HG02610 (cell line): ENCODE measurements at regions not wholly inside any gene's neighbourhood (a gene's known extent, or its start where the extent isn't known, plus 50 kb on each side); places are given as distances from the start of the nearest gene placed in this dataset.

Source experiments
- ATAC-seq: cut with Tn5 transposase; IDR thresholded peaks from one replicate; pipeline ENCODE4 v1.9.1; 2021; ENCODE audit warnings: mild to moderate bottlenecking, moderate library complexity; ENCODE audit not compliant: unreplicated experiment

- ATAC-seq = peak; percentile 53
Observed at GRCh38 chr6:26304797-26305640, 60.0 kb upstream of the BTN3A2 start.

- no peak for ATAC-seq
Observed at GRCh38 chr6:26305641-26305969, 59.4 kb upstream of the BTN3A2 start.

- no peak for ATAC-seq
Observed at GRCh38 chr6:26306232-26306631, 58.8 kb upstream of the BTN3A2 start.

GRCh38 chr6:26307850-26308249 lies 57.1 kb upstream of the BTN3A2 start:
- ATAC-seq = no peak

DNA sequence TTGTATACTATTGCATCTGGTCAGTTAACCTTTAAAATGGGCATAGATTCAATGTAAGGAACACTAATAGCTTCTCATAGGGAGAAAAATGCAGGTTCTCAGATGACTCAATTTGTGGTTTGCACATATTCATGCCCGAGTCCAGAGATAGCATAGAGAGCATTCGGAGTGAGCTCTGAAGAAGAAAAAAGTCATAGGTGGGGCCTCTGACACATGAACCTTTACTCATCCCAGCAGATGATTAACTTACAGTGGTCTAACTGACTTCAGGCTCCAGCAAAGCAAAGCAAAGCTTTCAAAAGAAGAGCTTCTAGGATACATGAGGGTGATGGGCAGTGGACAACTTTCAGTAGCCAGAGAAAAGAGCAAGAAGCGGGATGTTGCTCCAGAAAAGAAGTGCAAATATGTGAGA lies 55.3 kb upstream of the BTN3A2 start:
- no peak for ATAC-seq

GRCh38 chr6:26311012-26311384 lies 54.0 kb upstream of the BTN3A2 start:
- no peak for ATAC-seq

DNA sequence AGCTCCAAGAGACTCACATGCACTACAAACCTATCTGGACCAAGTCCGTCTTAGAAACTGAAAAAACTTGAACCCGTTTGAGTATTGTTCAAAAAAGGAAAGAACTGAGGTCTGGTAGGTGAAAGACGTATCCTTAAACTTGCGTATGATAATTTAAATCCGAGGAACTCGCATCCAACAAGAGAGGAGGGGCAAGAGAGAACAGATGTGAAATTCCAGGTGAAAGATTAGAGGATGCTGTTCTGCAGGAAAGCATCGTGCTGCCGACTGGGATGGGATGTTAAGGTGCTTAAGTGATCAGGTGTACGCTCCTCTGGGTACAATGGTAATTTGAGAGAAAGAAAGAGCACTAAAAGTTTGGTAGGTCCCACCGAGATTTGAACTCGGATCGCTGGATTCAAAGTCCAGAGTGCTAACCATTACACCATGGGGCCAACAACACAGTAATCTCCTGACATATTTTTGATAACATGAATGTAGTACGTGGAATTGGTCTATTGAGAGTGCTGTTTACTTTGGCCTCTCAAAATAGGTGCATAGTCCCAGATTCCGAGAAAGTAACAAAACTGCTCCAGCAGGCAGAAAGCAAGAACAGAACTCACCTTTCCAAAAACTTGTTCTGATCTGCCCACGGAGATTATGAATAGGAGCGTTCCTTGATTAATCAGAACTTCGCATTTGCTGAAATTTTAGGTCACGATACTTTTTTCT lies 53.5 kb upstream of the BTN3A2 start:
- no peak for ATAC-seq

DNA sequence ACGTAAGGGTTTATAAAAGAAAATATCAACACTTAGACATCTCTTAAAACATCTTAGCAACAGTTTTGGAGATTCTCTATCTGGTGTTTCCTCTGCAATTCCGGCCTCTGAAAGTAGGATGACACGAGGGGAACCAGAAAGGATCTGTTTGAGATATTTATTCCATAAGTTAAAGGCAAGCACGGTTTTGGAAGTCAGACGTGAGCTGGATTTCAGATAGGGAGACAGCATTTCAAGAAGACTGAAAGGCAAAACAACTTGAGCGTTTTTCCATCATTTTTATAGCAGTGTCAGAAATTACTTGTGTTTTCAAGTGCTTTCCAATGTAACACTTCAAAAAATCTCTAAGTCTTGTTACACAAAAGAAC lies 52.9 kb upstream of the BTN3A2 start:
- no peak for ATAC-seq

DNA sequence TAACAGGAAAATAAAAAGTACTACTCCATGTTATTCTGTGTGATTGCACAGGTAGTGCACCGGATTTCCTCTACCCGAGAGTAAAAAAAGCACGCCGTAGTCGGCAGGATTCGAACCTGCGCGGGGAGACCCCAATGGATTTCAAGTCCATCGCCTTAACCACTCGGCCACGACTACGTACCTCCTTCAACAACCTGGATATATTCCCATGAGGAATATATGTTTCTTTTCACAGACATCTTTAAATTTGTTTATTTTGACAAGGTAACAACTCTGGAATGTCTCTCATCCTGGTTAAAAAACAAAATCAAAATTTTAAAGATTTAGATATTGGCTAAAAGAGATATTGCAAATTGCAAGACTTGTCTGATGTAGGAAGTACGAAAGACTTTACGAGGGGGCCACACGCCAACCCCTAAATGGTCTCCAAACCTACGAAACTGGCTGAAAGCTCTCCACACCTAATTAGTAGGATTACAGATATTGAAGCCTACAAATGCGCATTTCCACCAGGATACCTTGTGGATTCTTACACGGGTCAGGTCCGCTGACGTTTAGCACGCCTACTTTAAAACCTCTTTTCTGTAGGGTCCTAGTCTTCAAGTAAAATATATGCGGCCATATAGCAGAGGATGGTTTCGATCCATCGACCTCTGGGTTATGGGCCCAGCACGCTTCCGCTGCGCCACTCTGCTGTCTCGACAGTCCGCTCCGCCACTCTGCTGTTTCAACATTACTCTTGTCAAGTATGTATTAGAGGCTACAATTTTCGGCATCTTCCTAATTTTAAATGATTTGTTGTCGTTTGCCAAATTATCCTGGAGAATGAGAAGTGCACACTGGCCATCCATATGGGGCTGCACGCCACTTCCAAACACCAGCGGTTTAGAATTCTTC lies 52.2 kb upstream of the BTN3A2 start:
- ATAC-seq = peak; percentile 53
